ENCODE measurements at regions not wholly inside any gene's neighbourhood (a gene's known extent, or its start where the extent isn't known, plus 50 kb on each side); places are given as distances from the start of the nearest gene placed in this dataset.

DNA sequence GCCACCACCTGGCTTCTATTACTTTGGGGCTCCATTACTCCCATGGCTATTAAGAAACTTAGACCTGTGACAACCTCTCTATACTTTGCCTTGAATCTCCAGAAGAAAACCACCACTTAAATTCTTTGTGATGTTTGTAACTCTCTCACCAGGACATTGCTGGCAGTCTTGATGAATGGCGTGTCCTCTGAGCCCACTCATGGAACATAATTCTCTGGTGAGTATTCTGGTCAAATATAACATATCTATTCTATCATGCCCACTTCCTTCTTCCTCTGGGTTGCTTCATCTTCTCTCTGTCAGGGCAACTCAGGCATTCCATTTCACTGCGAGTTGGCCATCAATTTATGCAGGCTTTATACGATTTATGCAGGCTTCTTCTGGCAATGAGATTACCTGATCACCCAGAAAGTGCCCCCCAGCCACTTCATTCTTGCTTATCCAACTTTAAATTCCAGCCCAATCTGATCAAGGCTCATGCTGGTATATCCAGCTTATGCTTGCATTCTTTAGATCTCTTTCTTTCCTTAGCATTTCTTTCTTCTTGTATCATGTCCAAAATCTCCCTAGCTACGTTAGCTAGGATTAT lies 112.0 kb upstream of the CHRM3 start:
- TF ChIP-seq CTCF (IDR thresholded peaks at IDR 0.05): no peak
- TF ChIP-seq POLR2AphosphoS5 (IDR thresholded peaks at IDR 0.05): no peak
- TF ChIP-seq POLR2A (IDR thresholded peaks at IDR 0.05): no peak

Measured in sigmoid colon (tissue), 4 donors.